ENCODE measurements at regions not wholly inside any gene's neighbourhood (a gene's known extent, or its start where the extent isn't known, plus 50 kb on each side); places are given as distances from the start of the nearest gene placed in this dataset.

DNA sequence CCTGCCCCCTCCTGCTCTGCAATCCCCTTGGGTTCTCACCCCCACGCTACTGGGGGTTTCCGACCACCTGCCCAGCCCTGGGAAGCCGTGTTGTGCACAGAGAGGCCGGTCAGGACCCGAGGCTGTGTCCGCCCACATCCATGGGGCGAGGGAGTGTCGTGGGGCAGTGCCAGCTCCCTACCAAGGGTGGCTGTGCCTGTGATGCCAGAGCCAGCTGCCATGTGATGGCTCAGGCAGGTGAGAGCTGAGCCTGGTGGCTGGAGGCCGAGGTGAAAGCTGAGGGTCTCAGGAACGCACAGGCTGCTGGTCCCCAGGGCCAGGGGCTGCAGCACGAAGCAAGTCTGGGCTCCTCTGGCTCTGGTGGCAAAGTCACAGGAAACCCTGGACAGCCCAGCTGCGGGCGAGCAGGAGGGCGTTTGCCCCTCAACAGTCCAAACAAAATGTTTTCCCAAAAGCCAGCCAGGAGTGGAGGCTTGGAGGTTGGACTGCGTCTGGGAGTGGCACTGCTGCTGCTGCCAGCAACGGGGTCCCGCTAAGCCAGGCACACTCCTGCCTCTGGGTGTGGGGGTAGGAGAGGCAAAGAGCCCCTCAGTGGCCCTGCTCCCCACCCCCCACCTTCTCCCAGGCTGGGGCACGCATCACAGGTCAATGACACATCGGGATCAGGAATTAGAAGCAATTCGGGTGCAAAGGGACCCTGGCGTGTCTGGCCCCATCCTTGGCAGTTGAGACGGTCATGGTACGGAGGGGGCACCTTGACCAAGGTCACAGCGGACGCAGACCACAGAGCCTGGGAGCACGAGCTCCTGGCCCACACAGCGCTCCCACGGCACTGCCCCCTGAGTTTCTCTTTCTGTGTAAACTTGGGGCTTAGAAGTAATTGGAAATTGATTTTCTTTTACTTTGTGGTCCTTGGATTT lies 72.4 kb upstream of the GPC1 start:
- no peaks in the 10 kb centered on the region for H3K36me3 ChIP-seq (ENCODE audit: control insufficient read depth, insufficient read depth, low read length)
- no peaks in the 10 kb centered on the region for H3K27me3 ChIP-seq (ENCODE audit: control insufficient read depth, insufficient read depth, low read length)
- no peaks in the 10 kb centered on the region for H3K9me3 ChIP-seq (ENCODE audit: control insufficient read depth, low read length)
- H3K4me1 ChIP-seq: no peaks in the 10 kb centered on the region
- H3K4me3 ChIP-seq (ENCODE audit: low read depth, low read length): no peak overlapping the region
- no peak overlapping the region for H2AFZ ChIP-seq
- no peak overlapping the region for H3K27ac ChIP-seq
- TF ChIP-seq, protein P1, sequence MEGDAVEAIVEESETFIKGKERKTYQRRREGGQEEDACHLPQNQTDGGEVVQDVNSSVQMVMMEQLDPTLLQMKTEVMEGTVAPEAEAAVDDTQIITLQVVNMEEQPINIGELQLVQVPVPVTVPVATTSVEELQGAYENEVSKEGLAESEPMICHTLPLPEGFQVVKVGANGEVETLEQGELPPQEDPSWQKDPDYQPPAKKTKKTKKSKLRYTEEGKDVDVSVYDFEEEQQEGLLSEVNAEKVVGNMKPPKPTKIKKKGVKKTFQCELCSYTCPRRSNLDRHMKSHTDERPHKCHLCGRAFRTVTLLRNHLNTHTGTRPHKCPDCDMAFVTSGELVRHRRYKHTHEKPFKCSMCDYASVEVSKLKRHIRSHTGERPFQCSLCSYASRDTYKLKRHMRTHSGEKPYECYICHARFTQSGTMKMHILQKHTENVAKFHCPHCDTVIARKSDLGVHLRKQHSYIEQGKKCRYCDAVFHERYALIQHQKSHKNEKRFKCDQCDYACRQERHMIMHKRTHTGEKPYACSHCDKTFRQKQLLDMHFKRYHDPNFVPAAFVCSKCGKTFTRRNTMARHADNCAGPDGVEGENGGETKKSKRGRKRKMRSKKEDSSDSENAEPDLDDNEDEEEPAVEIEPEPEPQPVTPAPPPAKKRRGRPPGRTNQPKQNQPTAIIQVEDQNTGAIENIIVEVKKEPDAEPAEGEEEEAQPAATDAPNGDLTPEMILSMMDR (IDR thresholded peaks at IDR 0.05): no peak
- no peak overlapping the region for H3K4me2 ChIP-seq (ENCODE audit: low read length)
- no peak overlapping the region for H3K9ac ChIP-seq
- no peaks in the 10 kb centered on the region for H3K79me2 ChIP-seq

- peaks cover 7% of the 10 kb centered on the region for H3K4me1 ChIP-seq
- H3K9ac ChIP-seq: no peak overlapping the region
- H2AFZ ChIP-seq: no peak overlapping the region
- no peak overlapping the region for H3K4me3 ChIP-seq (ENCODE audit: low read depth, low read length)
- no peaks in the 10 kb centered on the region for H3K36me3 ChIP-seq (ENCODE audit: control insufficient read depth, insufficient read depth, low read length)
- no peaks in the 10 kb centered on the region for H3K79me2 ChIP-seq
- H3K27me3 ChIP-seq (ENCODE audit: control insufficient read depth, insufficient read depth, low read length): no peaks in the 10 kb centered on the region
- TF ChIP-seq, protein P1 (IDR thresholded peaks at IDR 0.05): no peak
- no peaks in the 10 kb centered on the region for H3K9me3 ChIP-seq (ENCODE audit: control insufficient read depth, low read length)
- H3K4me2 ChIP-seq (ENCODE audit: low read length): no peak overlapping the region
- H3K27ac ChIP-seq: no peak overlapping the region
Observed at GRCh38 chr2:240363746-240364581, 71.5 kb upstream of the GPC1 start.

DNA sequence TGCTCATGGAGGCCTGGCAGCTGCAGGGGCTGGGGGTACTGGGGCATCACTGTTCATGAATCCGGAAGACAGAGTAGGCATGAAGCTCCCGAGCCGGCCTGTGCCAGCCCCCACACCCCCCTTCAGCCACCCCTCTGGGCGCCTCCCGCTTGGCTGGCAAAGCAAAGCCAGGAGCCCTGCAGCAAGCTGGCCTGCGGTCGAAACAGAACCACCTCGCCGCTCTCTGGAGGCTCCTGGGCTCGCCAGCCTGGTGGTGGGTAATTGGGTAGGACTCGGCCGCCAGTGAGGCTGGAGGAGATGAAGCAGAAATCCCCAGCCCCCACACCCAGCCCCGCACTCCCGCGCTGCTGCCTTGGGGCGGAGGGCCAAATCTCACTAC lies 70.9 kb upstream of the GPC1 start:
- TF ChIP-seq, protein P1 (IDR thresholded peaks at IDR 0.05): no peak
- H3K4me3 ChIP-seq (ENCODE audit: low read depth, low read length): no peak overlapping the region
- no peaks in the 10 kb centered on the region for H3K36me3 ChIP-seq (ENCODE audit: control insufficient read depth, insufficient read depth, low read length)
- H3K9me3 ChIP-seq (ENCODE audit: control insufficient read depth, low read length): no peaks in the 10 kb centered on the region
- H3K4me2 ChIP-seq (ENCODE audit: low read length): no peak overlapping the region
- no peaks in the 10 kb centered on the region for H3K27me3 ChIP-seq (ENCODE audit: control insufficient read depth, insufficient read depth, low read length)
- H3K4me1 ChIP-seq: peaks cover 10% of the 10 kb centered on the region
- H3K9ac ChIP-seq: no peak overlapping the region
- no peak overlapping the region for H2AFZ ChIP-seq
- no peak overlapping the region for H3K27ac ChIP-seq
- H3K79me2 ChIP-seq: no peaks in the 10 kb centered on the region

DNA sequence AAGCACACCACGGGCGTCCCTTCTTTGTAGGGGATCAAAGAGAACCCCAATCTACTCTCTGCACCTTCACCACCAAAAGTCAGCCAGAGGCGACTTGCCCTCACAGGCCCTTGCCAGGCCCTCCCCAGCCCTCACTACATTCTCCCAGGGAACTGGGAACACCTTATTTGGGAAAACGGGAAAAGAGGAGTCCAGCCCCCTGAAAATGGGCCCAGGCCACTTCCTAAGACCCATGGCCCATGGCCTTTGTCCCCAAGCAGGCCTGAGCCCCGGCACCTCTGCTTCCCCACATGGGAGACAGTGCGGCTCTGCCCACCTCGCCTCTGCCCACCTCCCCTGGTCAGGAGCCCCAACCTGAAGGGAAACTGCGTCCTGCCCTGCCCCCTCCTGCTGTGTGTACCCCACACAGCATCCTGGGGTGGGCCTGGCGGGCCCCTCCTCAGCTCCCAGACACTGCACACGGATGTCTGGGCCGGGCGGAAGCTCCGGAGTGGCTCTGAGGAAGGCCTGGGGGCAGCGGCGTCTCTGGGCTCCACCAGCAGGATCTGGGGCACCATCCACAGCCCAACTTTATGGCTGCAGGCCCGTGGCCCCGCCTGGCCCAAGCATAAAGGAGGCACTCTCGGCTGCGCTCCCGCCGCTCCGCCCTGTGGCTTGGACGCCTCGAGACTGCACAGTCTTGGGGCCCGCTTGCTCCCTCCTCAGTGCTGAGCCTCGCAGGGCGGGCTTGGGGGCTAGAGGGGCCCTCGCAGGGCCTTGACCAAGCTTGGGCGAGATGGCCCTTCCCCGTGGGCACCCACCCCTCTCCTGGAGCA lies 70.3 kb upstream of the GPC1 start:
- no peaks in the 10 kb centered on the region for H3K9me3 ChIP-seq (ENCODE audit: control insufficient read depth, low read length)

More for the DNA sequence above, 70.3 kb upstream of the GPC1 start:
- TF ChIP-seq, protein P1 (IDR thresholded peaks at IDR 0.05): no peak
- no peak overlapping the region for H3K4me2 ChIP-seq (ENCODE audit: low read length)
- H2AFZ ChIP-seq: no peak overlapping the region
- H3K4me1 ChIP-seq: peaks cover 16% of the 10 kb centered on the region
- no peaks in the 10 kb centered on the region for H3K36me3 ChIP-seq (ENCODE audit: control insufficient read depth, insufficient read depth, low read length)
- no peaks in the 10 kb centered on the region for H3K27me3 ChIP-seq (ENCODE audit: control insufficient read depth, insufficient read depth, low read length)
- no peaks in the 10 kb centered on the region for H3K79me2 ChIP-seq
- no peak overlapping the region for H3K4me3 ChIP-seq (ENCODE audit: low read depth, low read length)
- H3K9ac ChIP-seq: no peak overlapping the region
- no peak overlapping the region for H3K27ac ChIP-seq
